ENCODE measurements at regions not wholly inside any gene's neighbourhood (a gene's known extent, or its start where the extent isn't known, plus 50 kb on each side); places are given as distances from the start of the nearest gene placed in this dataset.

DNA sequence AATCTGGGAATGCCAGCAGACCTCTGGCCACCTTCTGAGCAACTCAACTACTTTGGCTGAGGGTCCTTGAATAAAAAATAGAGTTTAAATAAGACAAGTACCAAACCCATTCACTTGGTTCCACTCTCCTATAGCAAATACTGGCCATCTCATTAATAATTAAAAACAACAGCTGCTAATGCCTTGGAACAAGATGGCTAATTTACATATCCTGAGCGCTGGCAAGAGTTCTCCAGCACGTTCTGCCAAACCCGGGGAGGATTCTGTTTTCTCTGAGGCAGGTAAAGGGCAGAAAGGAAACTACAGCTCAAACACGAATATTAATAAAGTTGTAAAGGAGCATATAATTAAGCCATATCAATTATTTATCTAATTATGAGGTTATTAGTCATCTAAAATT, 1123.7 kb downstream of the TDRD15 start:
- peaks cover 4% of the 10 kb centered on the region for H3K4me1 Mint-ChIP-seq
- no peak overlapping the region for H3K27ac Mint-ChIP-seq (ENCODE audit: unreplicated experiment)
- TF ChIP-seq CTCF (conservative IDR thresholded peaks at IDR 0.05) = no peak
- H3K36me3 Mint-ChIP-seq (ENCODE audit: low read depth) = no peaks in the 10 kb centered on the region
- no peaks in the 10 kb centered on the region for H3K27me3 Mint-ChIP-seq (ENCODE audit: low read depth)
- no peak overlapping the region for H3K4me3 Mint-ChIP-seq
- peaks cover 2% of the 10 kb centered on the region for H3K9me3 Mint-ChIP-seq
- DNase-seq (ENCODE audit: low read depth, low spot score) = no peak

- H3K4me1 Mint-ChIP-seq = peaks cover 8% of the 10 kb centered on the region
- H3K36me3 Mint-ChIP-seq (ENCODE audit: low read depth) = no peaks in the 10 kb centered on the region
Observed at GRCh38 chr2:22248851-22249250, 1125.1 kb downstream of the TDRD15 start.

GRCh38 chr2:22253171-22253570, 1129.4 kb downstream of the TDRD15 start:
- H3K4me3 Mint-ChIP-seq = no peak overlapping the region
- H3K9me3 Mint-ChIP-seq = no peaks in the 10 kb centered on the region
- H3K4me1 Mint-ChIP-seq = peaks cover 4% of the 10 kb centered on the region
- no peaks in the 10 kb centered on the region for H3K27me3 Mint-ChIP-seq (ENCODE audit: low read depth)
- H3K36me3 Mint-ChIP-seq (ENCODE audit: low read depth) = no peaks in the 10 kb centered on the region
- no peak overlapping the region for H3K27ac Mint-ChIP-seq (ENCODE audit: unreplicated experiment)
- DNase-seq (ENCODE audit: low read depth, low spot score) = no peak
- no peak for TF ChIP-seq CTCF (conservative IDR thresholded peaks at IDR 0.05)

More at GRCh38 chr2:22248851-22249250, 1125.1 kb downstream of the TDRD15 start:
- TF ChIP-seq CTCF (conservative IDR thresholded peaks at IDR 0.05) = no peak
- Mint-ChIP-seq H3K27me3 (ENCODE audit: low read depth) (no peaks in the 10 kb centered on the region), H3K4me3 (no peak overlapping the region), H3K27ac (ENCODE audit: unreplicated experiment) (no peak overlapping the region), H3K9me3 (no peaks in the 10 kb centered on the region)
- DNase-seq (ENCODE audit: low read depth, low spot score) = no peak

DNA sequence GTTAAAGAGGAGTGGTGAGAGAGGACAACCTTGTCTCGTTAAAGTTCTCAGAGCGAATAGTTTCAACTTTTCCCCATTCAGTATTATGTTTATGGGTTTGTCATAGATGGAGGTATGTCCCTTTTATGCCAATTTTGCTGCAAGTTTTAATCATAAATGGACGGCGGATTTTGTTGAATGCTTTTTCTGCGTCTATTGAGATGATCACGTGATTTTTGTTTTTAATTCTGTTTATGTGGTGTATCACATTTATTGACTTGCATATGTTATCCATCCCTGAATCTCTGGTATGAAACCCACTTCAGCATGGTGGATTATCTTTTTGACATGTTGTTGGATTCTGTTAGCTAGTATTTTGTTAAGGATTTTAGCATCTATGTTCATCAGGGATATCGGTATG, 1123.8 kb upstream of the KLHL29 start:
- no peak overlapping the region for H3K4me3 Mint-ChIP-seq

GRCh38 chr2:22270341-22270740, 1114.6 kb upstream of the KLHL29 start:
- Mint-ChIP-seq H3K4me1 (no peaks in the 10 kb centered on the region), H3K9me3 (no peaks in the 10 kb centered on the region), H3K27ac (ENCODE audit: unreplicated experiment) (no peak overlapping the region), H3K36me3 (ENCODE audit: low read depth) (no peaks in the 10 kb centered on the region), H3K27me3 (ENCODE audit: low read depth) (no peaks in the 10 kb centered on the region), H3K4me3 (no peak overlapping the region)
- no peak for DNase-seq (ENCODE audit: low read depth, low spot score)
- TF ChIP-seq CTCF (conservative IDR thresholded peaks at IDR 0.05) = no peak

More for the DNA sequence above, 1123.8 kb upstream of the KLHL29 start:
- Mint-ChIP-seq H3K27me3 (ENCODE audit: low read depth) (no peaks in the 10 kb centered on the region), H3K4me1 (no peaks in the 10 kb centered on the region), H3K36me3 (ENCODE audit: low read depth) (no peaks in the 10 kb centered on the region), H3K27ac (ENCODE audit: unreplicated experiment) (no peak overlapping the region), H3K9me3 (peaks cover 4% of the 10 kb centered on the region)
- DNase-seq (ENCODE audit: low read depth, low spot score) = no peak
- no peak for TF ChIP-seq CTCF (conservative IDR thresholded peaks at IDR 0.05)

- H3K4me3 Mint-ChIP-seq = no peak overlapping the region
- TF ChIP-seq CTCF (conservative IDR thresholded peaks at IDR 0.05) = no peak
- no peak for DNase-seq (ENCODE audit: low read depth, low spot score)
- H3K27ac Mint-ChIP-seq (ENCODE audit: unreplicated experiment) = no peak overlapping the region
- H3K36me3 Mint-ChIP-seq (ENCODE audit: low read depth) = no peaks in the 10 kb centered on the region
- H3K9me3 Mint-ChIP-seq = no peaks in the 10 kb centered on the region
- H3K27me3 Mint-ChIP-seq (ENCODE audit: low read depth) = no peaks in the 10 kb centered on the region
- H3K4me1 Mint-ChIP-seq = no peaks in the 10 kb centered on the region
Observed at GRCh38 chr2:22273853-22274252, 1111.1 kb upstream of the KLHL29 start.

All from neural crest cell (in vitro differentiated cells).